ENCODE measurements at regions not wholly inside any gene's neighbourhood (a gene's known extent, or its start where the extent isn't known, plus 50 kb on each side); places are given as distances from the start of the nearest gene placed in this dataset.

- dilution Hi-C loops (cut with HindIII; ENCODE audit: low sequenced_read_pairs, unreplicated experiment) (no loop called here), intact Hi-C loops (cut with micrococcal nuclease) (no loop called here), in situ Hi-C loops (cut with MboI; ENCODE audit: low sequenced_read_pairs) (no loop called here)
- no TSS peak for BruUV-seq (replicated peaks)
- Histone ChIP-seq H2BK120ac (ENCODE audit: low read depth, low read length) (no peak overlapping the region), H3K79me1 (ENCODE audit: low read depth in 1 of 2, low read length in 2 of 2) (no peaks in the 10 kb centered on the region), H2AK9ac (replicated peaks; ENCODE audit: low read depth, low read length, poor library complexity) (no peak overlapping the region), H3K9me3 (ENCODE audit: control insufficient read depth, insufficient read depth, low read length) (peaks cover 26% of the 10 kb centered on the region), H3K56ac (ENCODE audit: extremely low read depth, insufficient read depth, low read length) (no peak overlapping the region), H4K20me1 (ENCODE audit: insufficient read depth, low read length) (no peaks in the 10 kb centered on the region), H3K9ac (ENCODE audit: low read depth, low read length) (no peak overlapping the region), H3K4ac (ENCODE audit: low read depth, low read length) (no peak overlapping the region), H3K27me3 (ENCODE audit: control insufficient read depth, insufficient read depth, low read length) (no peaks in the 10 kb centered on the region), H3K9me1 (ENCODE audit: insufficient read depth, low read length) (no peaks in the 10 kb centered on the region), H3K4me2 (ENCODE audit: low read depth, low read length) (no peak overlapping the region), H2BK15ac (ENCODE audit: low read depth, low read length) (no peak overlapping the region), H3K14ac (replicated peaks; ENCODE audit: low read depth, low read length) (no peak overlapping the region), H3K4me1 (ENCODE audit: control insufficient read depth, insufficient read depth, low read length) (no peaks in the 10 kb centered on the region), H3K23ac (ENCODE audit: low read depth, low read length) (no peak overlapping the region), H2BK5ac (ENCODE audit: low read depth, low read length, poor library complexity, severe bottlenecking) (no peak overlapping the region), H3K36me3 (ENCODE audit: control insufficient read depth, insufficient read depth, low read length) (no peaks in the 10 kb centered on the region), H3K4me3 (ENCODE audit: insufficient read depth, low read depth, low read length) (no peak overlapping the region), H4K8ac (ENCODE audit: low read depth in 2 of 2, low read length in 2 of 2) (no peak overlapping the region), H3K27ac (ENCODE audit: insufficient read depth, low read length) (no peak overlapping the region), H2AFZ (replicated peaks; ENCODE audit: low read length, poor library complexity) (no peak overlapping the region), H2AK5ac (ENCODE audit: low read depth, low read length) (no peak overlapping the region), H4K91ac (ENCODE audit: insufficient read depth, low read depth, low read length) (no peak overlapping the region), H2BK20ac (ENCODE audit: low read depth, low read length) (no peak overlapping the region), H3K18ac (ENCODE audit: low read depth, low read length) (no peak overlapping the region), H4K5ac (ENCODE audit: low read depth, low read length) (no peak overlapping the region)
- no peak for TF ChIP-seq MAZ (IDR thresholded peaks at IDR 0.05; ENCODE audit: borderline replicate concordance, low read depth, low read length)
- TF ChIP-seq POLR2A (IDR thresholded peaks at IDR 0.05; ENCODE audit: low read depth, low read length): no peak
- no peak for TF ChIP-seq FOS (IDR thresholded peaks at IDR 0.05; ENCODE audit: low read depth, low read length)
- TF ChIP-seq CTCF (conservative IDR thresholded peaks at IDR 0.05; ENCODE audit: low read depth, low read length): no peak
- no peak for TF ChIP-seq MXI1 (IDR thresholded peaks at IDR 0.05; ENCODE audit: borderline replicate concordance, low read depth, low read length)
- TF ChIP-seq RCOR1 (IDR thresholded peaks at IDR 0.05; ENCODE audit: insufficient replicate concordance, low read length): no peak
- TF ChIP-seq RFX5 (IDR thresholded peaks at IDR 0.05; ENCODE audit: low read depth, low read length): no peak
- no peak for TF ChIP-seq BHLHE40 (IDR thresholded peaks at IDR 0.05; ENCODE audit: low read depth, low read length)
- TF ChIP-seq MAFK (IDR thresholded peaks at IDR 0.05; ENCODE audit: low read depth, low read length): no peak
- no peak for TF ChIP-seq RAD21 (IDR thresholded peaks at IDR 0.05; ENCODE audit: low read length)
- no peak for TF ChIP-seq CHD1 (IDR thresholded peaks at IDR 0.05; ENCODE audit: low read depth, low read length)
- DNase-seq (no peak), ATAC-seq (ENCODE audit: low read depth) (no peak)
- POLR2A ChIA-PET (ENCODE audit: unreplicated experiment): no interaction called here
- CTCF ChIA-PET: no interaction called here
- no CpG with 5 or more reads among the region's 2 CpGs for WGBS, 2 experiments (ENCODE audit: extremely low coverage in 2 of 2, insufficient read length in 1 of 2)
Observed at GRCh38 chr7:67675971-67676370, 679.3 kb downstream of the TYW1 start.

Measured in IMR-90 (cell line).